ENCODE measurements at regions not wholly inside any gene's neighbourhood (a gene's known extent, or its start where the extent isn't known, plus 50 kb on each side); places are given as distances from the start of the nearest gene placed in this dataset.
"Not testable (repeated sequence)": the region's sequence is repeated elsewhere in the genome, so short reads cannot be mapped to it uniquely, and the experiment has no call there.

DNA sequence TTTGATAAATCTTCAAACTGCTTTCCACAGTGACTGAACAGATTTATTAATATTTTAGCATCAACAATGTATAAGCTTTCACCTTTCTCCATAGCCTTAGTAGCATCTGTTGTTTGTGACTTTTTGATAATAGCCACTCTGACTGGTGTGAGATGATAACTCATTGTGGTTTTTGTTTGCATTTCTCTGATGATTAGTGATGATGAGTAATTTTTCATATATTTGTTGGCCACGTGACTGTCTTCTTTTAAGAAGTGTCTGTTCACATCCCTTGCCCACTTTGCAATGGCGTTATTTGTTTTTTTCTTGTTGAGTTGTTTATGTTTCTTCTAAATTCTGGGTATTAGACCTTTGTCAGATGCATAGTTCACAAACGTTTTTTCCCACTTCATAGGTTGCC lies 952.9 kb downstream of the TRIB2 start (continued):
- TF ChIP-seq, protein P1, sequence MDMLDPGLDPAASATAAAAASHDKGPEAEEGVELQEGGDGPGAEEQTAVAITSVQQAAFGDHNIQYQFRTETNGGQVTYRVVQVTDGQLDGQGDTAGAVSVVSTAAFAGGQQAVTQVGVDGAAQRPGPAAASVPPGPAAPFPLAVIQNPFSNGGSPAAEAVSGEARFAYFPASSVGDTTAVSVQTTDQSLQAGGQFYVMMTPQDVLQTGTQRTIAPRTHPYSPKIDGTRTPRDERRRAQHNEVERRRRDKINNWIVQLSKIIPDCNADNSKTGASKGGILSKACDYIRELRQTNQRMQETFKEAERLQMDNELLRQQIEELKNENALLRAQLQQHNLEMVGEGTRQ (IDR thresholded peaks at IDR 0.05; ENCODE audit: low read depth, low read length): no peak
- TF ChIP-seq, protein P1 (CRISPR knock-in tag; IDR thresholded peaks at IDR 0.05; ENCODE audit: borderline replicate concordance): no peak
- TF ChIP-seq TP53 (CRISPR knock-in tag; conservative IDR thresholded peaks at IDR 0.05) (no peak), ZNF619 (CRISPR knock-in tag; IDR thresholded peaks at IDR 0.05) (no peak), ZNF333 (CRISPR knock-in tag; IDR thresholded peaks at IDR 0.05; ENCODE audit: borderline replicate concordance) (no peak), CBX5 (CRISPR knock-in tag; IDR thresholded peaks at IDR 0.05; ENCODE audit: borderline replicate concordance) (no peak), NFE2L2 (IDR thresholded peaks at IDR 0.05; ENCODE audit: low read length) (no peak)
- TF ChIP-seq, protein P2, sequence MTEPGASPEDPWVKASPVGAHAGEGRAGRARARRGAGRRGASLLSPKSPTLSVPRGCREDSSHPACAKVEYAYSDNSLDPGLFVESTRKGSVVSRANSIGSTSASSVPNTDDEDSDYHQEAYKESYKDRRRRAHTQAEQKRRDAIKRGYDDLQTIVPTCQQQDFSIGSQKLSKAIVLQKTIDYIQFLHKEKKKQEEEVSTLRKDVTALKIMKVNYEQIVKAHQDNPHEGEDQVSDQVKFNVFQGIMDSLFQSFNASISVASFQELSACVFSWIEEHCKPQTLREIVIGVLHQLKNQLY (CRISPR knock-in tag; IDR thresholded peaks at IDR 0.05): no peak
- TF ChIP-seq, protein P3, sequence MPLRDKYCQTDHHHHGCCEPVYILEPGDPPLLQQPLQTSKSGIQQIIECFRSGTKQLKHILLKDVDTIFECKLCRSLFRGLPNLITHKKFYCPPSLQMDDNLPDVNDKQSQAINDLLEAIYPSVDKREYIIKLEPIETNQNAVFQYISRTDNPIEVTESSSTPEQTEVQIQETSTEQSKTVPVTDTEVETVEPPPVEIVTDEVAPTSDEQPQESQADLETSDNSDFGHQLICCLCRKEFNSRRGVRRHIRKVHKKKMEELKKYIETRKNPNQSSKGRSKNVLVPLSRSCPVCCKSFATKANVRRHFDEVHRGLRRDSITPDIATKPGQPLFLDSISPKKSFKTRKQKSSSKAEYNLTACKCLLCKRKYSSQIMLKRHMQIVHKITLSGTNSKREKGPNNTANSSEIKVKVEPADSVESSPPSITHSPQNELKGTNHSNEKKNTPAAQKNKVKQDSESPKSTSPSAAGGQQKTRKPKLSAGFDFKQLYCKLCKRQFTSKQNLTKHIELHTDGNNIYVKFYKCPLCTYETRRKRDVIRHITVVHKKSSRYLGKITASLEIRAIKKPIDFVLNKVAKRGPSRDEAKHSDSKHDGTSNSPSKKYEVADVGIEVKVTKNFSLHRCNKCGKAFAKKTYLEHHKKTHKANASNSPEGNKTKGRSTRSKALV (CRISPR knock-in tag; IDR thresholded peaks at IDR 0.05): no peak

DNA sequence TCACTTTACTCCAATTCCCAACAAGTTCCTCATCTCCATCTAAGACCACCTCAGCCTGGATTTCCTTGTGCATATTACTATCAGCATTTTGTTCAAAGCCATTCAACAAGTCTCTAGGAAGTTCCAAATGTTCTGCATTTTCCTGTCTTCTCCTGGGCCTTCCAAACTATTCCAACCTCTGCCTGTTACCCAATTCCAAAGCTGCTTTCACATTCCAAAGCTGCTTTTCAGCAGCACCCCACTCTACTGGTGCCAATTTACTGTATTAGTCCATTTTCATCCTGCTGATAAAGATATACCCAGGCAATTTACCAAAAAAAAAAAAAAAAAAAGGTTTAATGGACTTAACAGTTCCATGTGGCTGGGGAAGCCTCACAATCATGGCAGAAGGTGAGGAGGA lies 957.1 kb downstream of the TRIB2 start:
- H3K27ac ChIP-seq (ENCODE audit: extremely low read length, insufficient read depth, low read length); in situ Hi-C loops (cut with HindIII; ENCODE audit: extremely low pct_ligation_motif_present, low pct_unique_long_range_greater_than_20kb); ATAC-seq; H3K4me3 ChIP-seq (replicated peaks in 1 of 3; ENCODE audit: insufficient read depth in 1 of 3, low read depth in 2 of 3, low read length in 3 of 3); H2AFZ ChIP-seq (ENCODE audit: low read length); H3K27me3 ChIP-seq (ENCODE audit: control insufficient read depth in 1 of 2, insufficient read depth in 2 of 2, low read length in 2 of 2); H3K4me1 ChIP-seq (ENCODE audit: insufficient read depth, low read length); DNase-seq (ENCODE audit: low spot score); H3K36me3 ChIP-seq (replicated peaks in 1 of 2; ENCODE audit: control insufficient read depth in 1 of 2, insufficient read depth in 2 of 2, low read length in 2 of 2); POLR2A ChIA-PET; H3K79me2 ChIP-seq (ENCODE audit: insufficient read depth, low read length); FAIRE-seq; CTCF ChIA-PET (ENCODE audit: low intra/inter-chr PET ratio, low total read pairs); H4K20me1 ChIP-seq (ENCODE audit: insufficient read depth, low read length); H3K9ac ChIP-seq (ENCODE audit: insufficient read depth, low read depth, low read length); BruUV-seq (replicated peaks); H3K4me2 ChIP-seq (ENCODE audit: low read depth, low read length); intact Hi-C loops (cut with micrococcal nuclease; ENCODE audit: unreplicated experiment): not testable (repeated sequence)
- H3K9me3 ChIP-seq (ENCODE audit: low read length): peaks cover 96% of the 10 kb centered on the region

Data from HepG2 (cell line).